SU-DHL-6 (cell line): ENCODE measurements at regions not wholly inside any gene's neighbourhood (a gene's known extent, or its start where the extent isn't known, plus 50 kb on each side); places are given as distances from the start of the nearest gene placed in this dataset.

Source experiments
- CTCF ChIP-seq: fragments of 200-600 bp; sonication (generic); IDR thresholded peaks from one replicate; pipeline ENCODE4 v1.5.1; 2017; ENCODE audit warnings: antibody characterized with exemption, mild to moderate bottlenecking, low read length, moderate library complexity; ENCODE audit not compliant: insufficient read depth, poor library complexity, severe bottlenecking
- EZH2phosphoT487 ChIP-seq: fragments of 200-600 bp; sonication (generic), shearing (Covaris generic); conservative IDR thresholded peaks from 2 replicates; pipeline ENCODE4 v1.6.1; 2018; ENCODE audit warnings: mild to moderate bottlenecking, antibody characterized with exemption, low read length, moderate library complexity, mixed read lengths

GRCh38 chr2:186327251-186327868 is 158.7 kb upstream of the ZC3H15 start:
- TF ChIP-seq CTCF (no peak), EZH2phosphoT487 (no peak)
